Effector memory CD8-positive, alpha-beta T cell (primary cell): ENCODE measurements at regions not wholly inside any gene's neighbourhood (a gene's known extent, or its start where the extent isn't known, plus 50 kb on each side); places are given as distances from the start of the nearest gene placed in this dataset.
A peak's percentile ranks its signal among the peaks of the same experiment; 100 is the strongest.
"Not testable (repeated sequence)": the region's sequence is repeated elsewhere in the genome, so short reads cannot be mapped to it uniquely, and the experiment has no call there.

ENCODE experiments used
- ATAC-seq: fragments of 150-1000 bp; cut with Tn5 transposase; replicated peaks from 2 replicates; pipeline ENCODE4 v1.10.0; 2021; ENCODE audit warnings: mild to moderate bottlenecking, moderate library complexity
- DNase-seq, 3 experiments: peaks; one replicate each; pipeline ENCODE4 v3.0.0; 2021
- H3K27ac Mint-ChIP-seq, 2 donors: one replicate each; pipeline ENCODE4 v1.8.0; 2022; ENCODE audit warnings: mild to moderate bottlenecking in 2 of 2, mixed read lengths in 2 of 2, moderate library complexity in 2 of 2
- H3K27me3 Mint-ChIP-seq, 2 donors: one replicate each; pipeline ENCODE4 v1.8.0; 2022; ENCODE audit warnings: mixed read lengths in 2 of 2
- H3K36me3 Mint-ChIP-seq: one replicate; pipeline ENCODE4 v1.8.0; 2022; ENCODE audit warnings: mild to moderate bottlenecking, moderate library complexity, mixed read lengths; ENCODE audit not compliant: insufficient read depth
- H3K4me1 Mint-ChIP-seq, 2 donors: one replicate each; pipeline ENCODE4 v1.8.0; 2022; ENCODE audit warnings: low read depth in 2 of 2, mixed read lengths in 2 of 2
- H3K4me3 Mint-ChIP-seq, 2 donors: one replicate each; pipeline ENCODE4 v1.8.0; 2022; ENCODE audit warnings: mild to moderate bottlenecking in 2 of 2, mixed read lengths in 2 of 2, moderate library complexity in 2 of 2
- H3K9me3 Mint-ChIP-seq, 2 donors: one replicate each; pipeline ENCODE4 v1.8.0; 2022; ENCODE audit warnings: mixed read lengths in 2 of 2

DNA sequence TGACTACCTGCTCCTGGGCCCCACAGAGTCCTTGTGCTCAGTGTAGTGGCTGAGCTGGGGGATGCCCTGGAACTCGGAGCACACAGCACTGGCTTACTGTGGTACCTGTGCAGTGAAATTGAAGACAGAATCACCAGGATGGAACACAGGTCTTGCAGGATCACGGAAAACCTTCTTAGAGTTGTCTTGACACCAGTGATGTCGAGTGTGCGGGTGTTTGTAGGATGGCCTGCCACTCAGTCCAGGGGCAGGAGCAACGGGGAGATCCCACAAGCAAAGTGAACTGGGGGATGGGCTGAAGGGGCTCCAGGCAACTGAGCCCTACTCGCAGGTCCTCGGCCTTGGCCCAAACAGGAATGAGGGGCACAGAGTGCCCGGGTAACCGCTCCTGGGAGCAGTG lies 122.2 kb upstream of the SERF1A start:
- not testable (repeated sequence) for ATAC-seq, H3K9me3 Mint-ChIP-seq, H3K4me1 Mint-ChIP-seq, H3K4me3 Mint-ChIP-seq, H3K27me3 Mint-ChIP-seq, H3K27ac Mint-ChIP-seq, H3K36me3 Mint-ChIP-seq
- DNase-seq = peak in 1 of 3 experiments; percentile 0
